ENCODE measurements at regions not wholly inside any gene's neighbourhood (a gene's known extent, or its start where the extent isn't known, plus 50 kb on each side); places are given as distances from the start of the nearest gene placed in this dataset.

GRCh38 chr16:25413975-25414374, 156.3 kb upstream of the ZKSCAN2 start:
- intact Hi-C loops (cut with micrococcal nuclease): no loop called here
- Histone ChIP-seq H3K27ac (ENCODE audit: low read length in 2 of 2) (no peak overlapping the region), H3K4me1 (ENCODE audit: control insufficient read depth in 2 of 2, insufficient read depth in 2 of 2, low read length in 2 of 2) (no peaks in the 10 kb centered on the region), H3K9me3 (ENCODE audit: control extremely low read depth in 1 of 3, control insufficient read depth in 2 of 3, insufficient read depth in 1 of 3, low read length in 2 of 3) (no peaks in the 10 kb centered on the region), H2AFZ (ENCODE audit: insufficient read depth, low read depth, low read length, poor library complexity, severe bottlenecking) (no peak overlapping the region), H4K20me1 (ENCODE audit: control insufficient read depth, insufficient read depth, low read length, poor library complexity, severe bottlenecking) (no peaks in the 10 kb centered on the region), H3K79me2 (ENCODE audit: control insufficient read depth, insufficient read depth, low read length) (no peaks in the 10 kb centered on the region), H3K4me3 (ENCODE audit: control extremely low read depth in 1 of 5, extremely low read depth in 1 of 5, insufficient read depth in 1 of 5, low read depth in 2 of 5, low read length in 4 of 5) (no peak overlapping the region), H3K4me2 (replicated peaks; ENCODE audit: low read depth, low read length, poor library complexity, severe bottlenecking) (no peak overlapping the region), H3K27me3 (replicated peaks in 1 of 4; ENCODE audit: control extremely low read depth in 1 of 4, control insufficient read depth in 3 of 4, insufficient read depth in 4 of 4, low read length in 3 of 4) (no peaks in the 10 kb centered on the region), H3K36me3 (replicated peaks in 1 of 2; ENCODE audit: control extremely low read depth in 1 of 2, control insufficient read depth in 1 of 2, extremely low read depth in 1 of 2, insufficient read depth in 2 of 2, low read length in 1 of 2) (no peaks in the 10 kb centered on the region), H3K9ac (ENCODE audit: low read length) (no peak overlapping the region)
- H3K27me3 Mint-ChIP-seq: no peaks in the 10 kb centered on the region
- no peak overlapping the region for H3K27ac Mint-ChIP-seq
- TF ChIP-seq EZH2 (IDR thresholded peaks at IDR 0.05; ENCODE audit: borderline replicate concordance, insufficient read depth, low read depth, low read length, poor library complexity, severe bottlenecking): no peak
- H3K4me3 Mint-ChIP-seq: no peak overlapping the region
- H3K9me3 Mint-ChIP-seq (ENCODE audit: insufficient read depth): no peaks in the 10 kb centered on the region
- ATAC-seq (ENCODE audit: low read depth) (no peak), DNase-seq (no peak)
- ChIA-PET POLR2A (no interaction called here), CTCF (no interaction called here)
- WGBS (ENCODE audit: insufficient coverage): no CpG with 5 or more reads among the region's 1 CpG
- no peaks in the 10 kb centered on the region for H3K4me1 Mint-ChIP-seq

- no peak overlapping the region for H3K9ac ChIP-seq (ENCODE audit: low read length)
- no peaks in the 10 kb centered on the region for H3K9me3 ChIP-seq (ENCODE audit: control extremely low read depth in 1 of 3, control insufficient read depth in 2 of 3, insufficient read depth in 1 of 3, low read length in 2 of 3)
- intact Hi-C loops (cut with micrococcal nuclease): no loop called here
- no peak overlapping the region for H3K27ac ChIP-seq (ENCODE audit: low read length in 2 of 2)
- H3K4me2 ChIP-seq (replicated peaks; ENCODE audit: low read depth, low read length, poor library complexity, severe bottlenecking): no peak overlapping the region
- ATAC-seq (ENCODE audit: low read depth): no peak
- Mint-ChIP-seq H3K4me1 (no peaks in the 10 kb centered on the region), H3K27me3 (no peaks in the 10 kb centered on the region), H3K4me3 (no peak overlapping the region), H3K9me3 (ENCODE audit: insufficient read depth) (no peaks in the 10 kb centered on the region), H3K27ac (no peak overlapping the region)
- H3K4me3 ChIP-seq (ENCODE audit: control extremely low read depth in 1 of 5, extremely low read depth in 1 of 5, insufficient read depth in 1 of 5, low read depth in 2 of 5, low read length in 4 of 5): no peak overlapping the region
- no peaks in the 10 kb centered on the region for H3K4me1 ChIP-seq (ENCODE audit: control insufficient read depth in 2 of 2, insufficient read depth in 2 of 2, low read length in 2 of 2)
- no peak for DNase-seq
- H3K36me3 ChIP-seq (replicated peaks in 1 of 2; ENCODE audit: control extremely low read depth in 1 of 2, control insufficient read depth in 1 of 2, extremely low read depth in 1 of 2, insufficient read depth in 2 of 2, low read length in 1 of 2): no peaks in the 10 kb centered on the region
- POLR2A ChIA-PET: no interaction called here
- no peaks in the 10 kb centered on the region for H4K20me1 ChIP-seq (ENCODE audit: control insufficient read depth, insufficient read depth, low read length, poor library complexity, severe bottlenecking)
- no peak overlapping the region for H2AFZ ChIP-seq (ENCODE audit: insufficient read depth, low read depth, low read length, poor library complexity, severe bottlenecking)
- TF ChIP-seq CTCF (IDR thresholded peaks at IDR 0.05): no peak
- no peak for TF ChIP-seq EZH2 (IDR thresholded peaks at IDR 0.05; ENCODE audit: borderline replicate concordance, insufficient read depth, low read depth, low read length, poor library complexity, severe bottlenecking)
- CTCF ChIA-PET: no interaction called here
- no peaks in the 10 kb centered on the region for H3K79me2 ChIP-seq (ENCODE audit: control insufficient read depth, insufficient read depth, low read length)
- no peaks in the 10 kb centered on the region for H3K27me3 ChIP-seq (replicated peaks in 1 of 4; ENCODE audit: control extremely low read depth in 1 of 4, control insufficient read depth in 3 of 4, insufficient read depth in 4 of 4, low read length in 3 of 4)
These were observed 155.5 kb upstream of the ZKSCAN2 start for GRCh38 chr16:25413133-25413532.
